Thyroid gland (tissue), 4 donors: ENCODE measurements at regions not wholly inside any gene's neighbourhood (a gene's known extent, or its start where the extent isn't known, plus 50 kb on each side); places are given as distances from the start of the nearest gene placed in this dataset.

ENCODE experiments used
- DNase-seq, 2 donors: peaks; one replicate each; pipeline ENCODE4 v3.0.0-alpha.2; 2019
- H3K27ac ChIP-seq, 3 donors: fragments of 200-600 bp; sonication (generic); 1 replicate in 2 of 3; 2 replicates in 1 of 3; pipeline ENCODE4 v1.5.1; 2016 to 2019; ENCODE audit warnings: mild to moderate bottlenecking in 1 of 3, moderate library complexity in 1 of 3
- H3K27me3 ChIP-seq: fragments of 200-600 bp; sonication (generic); one replicate; pipeline ENCODE4 v1.5.1; 2019
- H3K36me3 ChIP-seq, 2 donors: fragments of 200-600 bp; sonication (generic); one replicate each; pipeline ENCODE4 v1.5.1; 2016 to 2019
- H3K4me1 ChIP-seq, 2 donors: fragments of 200-600 bp; sonication (generic); one replicate each; pipeline ENCODE4 v1.5.1; 2017 to 2019
- H3K4me3 ChIP-seq, 3 donors: fragments of 200-600 bp; sonication (generic); replicated peaks in 1 of 3; 1 replicate in 2 of 3; 2 replicates in 1 of 3; pipeline ENCODE4 v1.5.1; 2016; ENCODE audit warnings: mild to moderate bottlenecking in 1 of 3
- H3K9me3 ChIP-seq: fragments of 200-600 bp; sonication (generic); one replicate; pipeline ENCODE4 v1.5.1; 2017
- CTCF ChIP-seq, 6 experiments: fragments of 200-600 bp in 3 of 6; fragments of 450-650 bp in 3 of 6; sonication (generic) in 3 of 6; IDR thresholded peaks; one replicate each; pipeline ENCODE4 v1.5.1; 2016 to 2019; ENCODE audit warnings: antibody characterized with exemption in 6 of 6, mild to moderate bottlenecking in 2 of 6, inconsistent platforms in 1 of 6, moderate library complexity in 1 of 6
- POLR2A ChIP-seq, 2 donors: fragments of 450-650 bp; IDR thresholded peaks; one replicate each; pipeline ENCODE4 v1.6.1; 2017; ENCODE audit warnings: antibody characterized with exemption in 2 of 2, mild to moderate bottlenecking in 2 of 2, moderate library complexity in 1 of 2
- WGBS, 2 donors: methylation state at CpG; one replicate each; pipeline ENCODE4 v1.1.5; 2017; 5-methylcytosine and 5-hydroxymethylcytosine counted together
- intact Hi-C: fragments of 100-400 bp; cut with DNase I; formaldehyde crosslinking; loops from one replicate; pipeline ENCODE4 v1.15.1; 2023

DNA sequence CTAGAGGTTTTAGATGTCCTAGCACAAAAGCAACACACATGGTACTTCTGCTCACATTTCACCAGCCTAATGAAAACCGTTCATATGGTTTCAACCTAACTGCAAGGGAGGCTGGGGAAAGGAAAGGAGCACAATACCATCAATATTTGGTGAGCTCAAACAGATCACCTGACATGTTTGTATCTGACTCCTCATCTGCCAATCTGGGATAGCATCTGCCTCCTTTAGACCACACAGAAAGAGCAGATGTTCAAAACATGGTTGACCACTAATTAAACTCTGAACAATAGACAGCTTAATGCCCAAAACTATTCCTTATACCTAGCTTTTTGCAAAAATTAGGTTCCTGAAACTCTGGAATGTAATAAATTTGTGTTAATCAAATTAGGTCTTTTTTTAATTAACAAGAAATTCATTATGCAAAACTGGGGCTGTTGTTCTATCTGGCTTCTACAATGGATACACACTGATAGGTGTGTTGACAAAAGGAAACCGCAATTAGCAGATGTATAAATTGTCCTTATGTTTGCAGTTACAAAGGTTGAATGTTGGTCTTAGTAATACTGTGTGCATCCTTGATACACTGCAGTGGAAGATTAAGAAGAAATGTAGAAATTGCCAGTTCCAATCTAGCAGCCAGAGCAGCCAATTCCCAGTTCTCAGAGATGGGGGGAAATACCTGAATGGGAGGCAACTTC is 89.3 kb downstream of the DUSP6 start:
- Histone ChIP-seq H3K27me3 (no peaks in the 10 kb centered on the region), H3K9me3 (no peaks in the 10 kb centered on the region), H3K4me1 (no peaks in the 10 kb centered on the region), H3K4me3 (no peak overlapping the region), H3K27ac (no peak overlapping the region), H3K36me3 (no peaks in the 10 kb centered on the region)
- intact Hi-C loops = no loop called here
- TF ChIP-seq CTCF (IDR thresholded peaks at IDR 0.05) (no peak), POLR2A (IDR thresholded peaks at IDR 0.05) (no peak)
- DNase-seq = no peak
- 93 to 95% methylated on average over 2 of the region's 2 CpGs for WGBS, 2 donors

- Histone ChIP-seq H3K36me3 (no peaks in the 10 kb centered on the region), H3K27me3 (no peaks in the 10 kb centered on the region), H3K4me1 (no peaks in the 10 kb centered on the region), H3K4me3 (no peak overlapping the region), H3K27ac (no peak overlapping the region), H3K9me3 (no peaks in the 10 kb centered on the region)
- TF ChIP-seq POLR2A (IDR thresholded peaks at IDR 0.05) = no peak
- no peak for TF ChIP-seq CTCF (IDR thresholded peaks at IDR 0.05)
- DNase-seq = no peak
- intact Hi-C loops = no loop called here
- WGBS, 2 donors = 74 to 81% methylated on average over 4 of the region's 4 CpGs
Observed at GRCh38 chr12:89261982-89262381, 90.3 kb downstream of the DUSP6 start.

GRCh38 chr12:89260841-89261637 is 91.3 kb downstream of the DUSP6 start:
- H3K27ac ChIP-seq = no peak overlapping the region

DNA sequence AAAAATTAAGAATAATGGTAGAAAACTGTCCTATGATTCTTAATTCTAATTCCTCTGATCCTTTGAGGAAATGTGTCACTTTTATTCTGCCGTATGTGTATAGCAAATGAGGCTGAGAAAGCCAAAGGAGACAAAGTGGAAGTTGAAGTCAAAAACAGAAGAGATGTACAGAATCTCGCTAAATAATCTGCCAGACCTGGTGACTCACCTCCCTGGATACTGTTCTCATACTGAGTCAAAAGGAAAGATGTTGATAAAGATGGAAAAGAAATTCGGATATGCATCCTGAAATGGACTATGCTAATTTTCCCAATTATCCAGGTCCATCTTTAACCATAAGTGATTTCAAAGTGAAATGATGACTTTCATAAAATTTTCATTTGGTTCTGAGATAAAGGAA is 92.5 kb downstream of the DUSP6 start:
- Histone ChIP-seq H3K9me3 (no peaks in the 10 kb centered on the region), H3K27ac (no peak overlapping the region), H3K4me3 (no peak overlapping the region), H3K36me3 (no peaks in the 10 kb centered on the region), H3K27me3 (no peaks in the 10 kb centered on the region), H3K4me1 (no peaks in the 10 kb centered on the region)
- DNase-seq = no peak
- 76 to 79% methylated on average over 3 of the region's 3 CpGs for WGBS, 2 donors
- TF ChIP-seq POLR2A (IDR thresholded peaks at IDR 0.05) = no peak
- intact Hi-C loops = no loop called here

More at GRCh38 chr12:89260841-89261637, 91.3 kb downstream of the DUSP6 start:
- Histone ChIP-seq H3K4me3 (no peak overlapping the region), H3K4me1 (no peaks in the 10 kb centered on the region), H3K27me3 (no peaks in the 10 kb centered on the region), H3K9me3 (no peaks in the 10 kb centered on the region), H3K36me3 (no peaks in the 10 kb centered on the region)
- no peak for TF ChIP-seq CTCF (IDR thresholded peaks at IDR 0.05)
- TF ChIP-seq POLR2A (IDR thresholded peaks at IDR 0.05) = no peak
- intact Hi-C loops = no loop called here
- no peak for DNase-seq

DNA sequence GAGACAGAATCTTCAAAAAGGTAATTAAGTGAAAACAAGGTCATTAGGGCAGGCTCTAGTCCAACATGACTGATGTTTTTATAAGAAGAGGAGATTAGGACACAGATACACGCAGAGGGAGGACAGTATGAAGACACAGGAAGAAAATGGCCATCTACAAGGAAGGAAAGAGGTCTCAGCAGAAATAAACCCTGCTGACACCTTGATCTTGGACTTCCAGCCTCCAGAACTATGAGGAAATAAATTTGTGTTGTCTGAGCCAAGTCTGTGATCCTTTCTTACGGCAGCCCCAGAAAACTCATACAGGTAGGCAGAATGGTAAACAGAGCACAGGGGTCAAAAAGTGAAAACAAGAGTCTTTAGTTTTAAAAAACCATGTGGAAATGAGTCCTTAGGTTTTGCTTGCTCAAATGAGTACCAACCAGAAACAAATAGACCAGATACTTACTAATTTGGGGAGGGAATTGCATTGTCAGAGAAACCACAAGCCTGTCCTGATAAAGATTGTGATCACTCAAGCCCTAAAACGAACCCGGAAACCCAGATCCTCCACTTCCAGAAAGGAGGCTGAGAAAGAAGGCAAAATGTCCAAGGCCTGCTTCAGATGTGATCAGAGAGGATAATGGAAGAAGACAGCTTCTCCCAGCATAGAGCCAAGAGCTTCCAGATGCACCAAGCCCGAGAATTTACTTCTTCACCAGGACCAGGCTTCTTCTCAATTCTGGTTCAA is 93.9 kb downstream of the DUSP6 start:
- no peak overlapping the region for H3K4me3 ChIP-seq
- 91 to 93% methylated on average over 5 of the region's 5 CpGs for WGBS, 2 donors
- no peaks in the 10 kb centered on the region for H3K36me3 ChIP-seq
- H3K9me3 ChIP-seq = no peaks in the 10 kb centered on the region
- no peaks in the 10 kb centered on the region for H3K4me1 ChIP-seq
- no peaks in the 10 kb centered on the region for H3K27me3 ChIP-seq
- TF ChIP-seq POLR2A (IDR thresholded peaks at IDR 0.05) = no peak
- no peak for TF ChIP-seq CTCF (IDR thresholded peaks at IDR 0.05)
- intact Hi-C loops = no loop called here
- no peak for DNase-seq
- no peak overlapping the region for H3K27ac ChIP-seq
